DMS79 treated with DMSO at 0.1 percent for 48 hours (cell line): ENCODE measurements at regions not wholly inside any gene's neighbourhood (a gene's known extent, or its start where the extent isn't known, plus 50 kb on each side); places are given as distances from the start of the nearest gene placed in this dataset.

Experiments
- DNase-seq: peaks from one replicate; lab custom pipeline; 2025; lab: John Stamatoyannopoulos, UW

- no peak for DNase-seq
These were observed 617.4 kb upstream of the SALL3 start for GRCh38 chr18:78362198-78362597.

GRCh38 chr18:78363556-78364387 lies 615.8 kb upstream of the SALL3 start:
- no peak for DNase-seq

- DNase-seq, result no peak
These were observed 615.1 kb upstream of the SALL3 start for GRCh38 chr18:78364388-78364960.

GRCh38 chr18:78367996-78368395 lies 611.6 kb upstream of the SALL3 start:
- no peak for DNase-seq

GRCh38 chr18:78368726-78369125 lies 610.9 kb upstream of the SALL3 start:
- no peak for DNase-seq

GRCh38 chr18:78376046-78376445 lies 603.6 kb upstream of the SALL3 start:
- no peak for DNase-seq

GRCh38 chr18:78378403-78378802 lies 601.2 kb upstream of the SALL3 start:
- DNase-seq, result no peak

GRCh38 chr18:78378983-78379382 lies 600.6 kb upstream of the SALL3 start:
- no peak for DNase-seq

- DNase-seq, result no peak
These were observed 589.2 kb upstream of the SALL3 start for GRCh38 chr18:78390348-78390951.

- no peak for DNase-seq
These were observed 588.7 kb upstream of the SALL3 start for GRCh38 chr18:78390952-78391348.

GRCh38 chr18:78393086-78393862 lies 586.3 kb upstream of the SALL3 start:
- no peak for DNase-seq

- no peak for DNase-seq
These were observed 583.5 kb upstream of the SALL3 start for GRCh38 chr18:78396077-78396476.

GRCh38 chr18:78396756-78397155 lies 582.9 kb upstream of the SALL3 start:
- DNase-seq, result no peak

GRCh38 chr18:78399992-78400503 lies 579.6 kb upstream of the SALL3 start:
- DNase-seq, result no peak

- no peak for DNase-seq
These were observed 577.2 kb upstream of the SALL3 start for GRCh38 chr18:78402440-78402839.

GRCh38 chr18:78402966-78403365 lies 576.7 kb upstream of the SALL3 start:
- no peak for DNase-seq

GRCh38 chr18:78403371-78403770 lies 576.2 kb upstream of the SALL3 start:
- no peak for DNase-seq

GRCh38 chr18:78405763-78406162 lies 573.9 kb upstream of the SALL3 start:
- DNase-seq, result no peak

- DNase-seq, result no peak
These were observed 572.7 kb upstream of the SALL3 start for GRCh38 chr18:78406743-78407465.

GRCh38 chr18:78407466-78407844 lies 572.2 kb upstream of the SALL3 start:
- no peak for DNase-seq

- DNase-seq, result no peak
These were observed 571.0 kb upstream of the SALL3 start for GRCh38 chr18:78408623-78409022.
